ENCODE measurements at regions not wholly inside any gene's neighbourhood (a gene's known extent, or its start where the extent isn't known, plus 50 kb on each side); places are given as distances from the start of the nearest gene placed in this dataset.
A peak's percentile ranks its signal among the peaks of the same experiment; 100 is the strongest.

DNA sequence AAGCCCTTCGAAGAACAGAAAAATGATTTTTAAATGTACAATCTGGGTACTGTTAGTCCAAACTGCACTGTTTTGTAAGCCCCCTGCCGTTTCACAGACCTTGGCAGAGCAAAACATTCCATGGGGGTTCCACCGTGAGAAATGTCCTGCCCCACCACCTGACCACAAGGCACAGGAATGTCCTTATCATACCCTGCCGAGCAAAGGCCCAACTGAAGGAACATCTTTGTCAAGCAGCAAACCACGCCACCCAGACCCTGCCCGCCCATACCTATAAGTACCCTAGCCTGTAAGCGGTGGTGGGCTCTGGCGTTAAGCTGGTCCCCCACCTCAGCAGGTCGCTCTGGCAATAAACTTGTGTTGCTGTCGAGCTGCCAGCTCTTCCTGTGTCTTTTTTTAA lies 181.6 kb upstream of the PZP start:
- peaks cover 9% of the 10 kb centered on the region for H3K4me1 Mint-ChIP-seq (ENCODE audit: low read depth)
- no peaks in the 10 kb centered on the region for H3K36me3 Mint-ChIP-seq (ENCODE audit: low read depth)
- H3K9me3 Mint-ChIP-seq = no peaks in the 10 kb centered on the region
- H3K27ac Mint-ChIP-seq = no peak overlapping the region
- DNase-seq (ENCODE audit: low spot score) = no peak
- peaks cover 17% of the 10 kb centered on the region for H3K27me3 Mint-ChIP-seq (ENCODE audit: low read depth)
- H3K4me3 Mint-ChIP-seq = no peak overlapping the region

GRCh38 chr12:9388379-9388778 lies 180.2 kb upstream of the PZP start:
- H3K27ac Mint-ChIP-seq = no peak overlapping the region
- H3K36me3 Mint-ChIP-seq (ENCODE audit: low read depth) = no peaks in the 10 kb centered on the region
- H3K4me3 Mint-ChIP-seq = no peak overlapping the region
- peaks cover 9% of the 10 kb centered on the region for H3K4me1 Mint-ChIP-seq (ENCODE audit: low read depth)
- H3K9me3 Mint-ChIP-seq = no peaks in the 10 kb centered on the region
- peaks cover 15% of the 10 kb centered on the region for H3K27me3 Mint-ChIP-seq (ENCODE audit: low read depth)
- DNase-seq (ENCODE audit: low spot score) = no peak

DNA sequence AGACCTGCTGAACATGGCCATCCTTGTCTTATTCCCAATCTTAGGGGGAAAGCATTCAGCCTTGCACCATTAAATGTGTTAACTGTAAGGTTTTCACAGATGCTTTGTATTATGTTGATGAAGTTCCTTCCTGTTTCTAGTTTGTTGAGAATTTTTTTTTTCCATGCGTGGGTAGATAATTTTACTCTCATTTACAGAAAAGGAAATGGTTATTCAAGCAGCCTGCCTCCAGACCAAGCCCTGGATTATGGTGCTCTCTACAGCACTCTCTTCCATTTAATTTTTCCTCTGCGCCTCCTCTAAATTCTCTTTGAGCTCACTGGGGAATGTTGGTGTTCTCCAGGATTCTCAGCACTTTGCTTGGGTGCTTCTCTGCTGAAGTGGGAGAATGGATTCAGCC lies 179.3 kb upstream of the PZP start:
- peaks cover 9% of the 10 kb centered on the region for H3K4me1 Mint-ChIP-seq (ENCODE audit: low read depth)

DNA sequence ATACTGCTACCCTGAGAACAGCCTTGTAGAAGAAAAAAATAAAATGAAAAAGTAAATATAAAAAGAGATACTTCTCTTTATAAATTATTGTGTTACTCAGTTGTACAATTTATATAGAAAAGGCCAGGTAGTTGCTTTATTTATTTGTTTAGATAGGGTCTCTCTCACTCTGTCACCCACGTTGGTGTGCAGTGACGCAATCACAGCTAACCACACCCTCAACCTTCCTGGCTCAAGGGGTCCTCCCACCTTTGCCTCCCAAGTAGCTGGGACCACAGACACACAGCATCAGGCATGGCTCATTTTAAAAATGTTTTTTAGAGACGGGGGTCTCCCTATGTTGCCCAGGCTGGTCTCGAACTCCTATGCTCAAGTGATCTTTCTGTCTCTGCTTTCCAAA lies 175.4 kb upstream of the PZP start:
- H3K4me3 Mint-ChIP-seq = no peak overlapping the region
- H3K27ac Mint-ChIP-seq = no peak overlapping the region
- peaks cover 12% of the 10 kb centered on the region for H3K4me1 Mint-ChIP-seq (ENCODE audit: low read depth)
- no peaks in the 10 kb centered on the region for H3K9me3 Mint-ChIP-seq
- no peaks in the 10 kb centered on the region for H3K36me3 Mint-ChIP-seq (ENCODE audit: low read depth)
- H3K27me3 Mint-ChIP-seq (ENCODE audit: low read depth) = no peaks in the 10 kb centered on the region
- DNase-seq (ENCODE audit: low spot score) = no peak

More for the DNA sequence above, 179.3 kb upstream of the PZP start:
- Mint-ChIP-seq H3K27me3 (ENCODE audit: low read depth) (peaks cover 10% of the 10 kb centered on the region), H3K36me3 (ENCODE audit: low read depth) (no peaks in the 10 kb centered on the region), H3K9me3 (no peaks in the 10 kb centered on the region), H3K4me3 (no peak overlapping the region), H3K27ac (no peak overlapping the region)
- DNase-seq (ENCODE audit: low spot score) = no peak

GRCh38 chr12:9381619-9382018 lies 173.4 kb upstream of the PZP start:
- no peak for DNase-seq (ENCODE audit: low spot score)
- no peaks in the 10 kb centered on the region for H3K36me3 Mint-ChIP-seq (ENCODE audit: low read depth)

GRCh38 chr12:9380650-9381049 lies 172.5 kb upstream of the PZP start:
- Mint-ChIP-seq H3K27ac (no peak overlapping the region), H3K27me3 (ENCODE audit: low read depth) (peaks cover 12% of the 10 kb centered on the region), H3K36me3 (ENCODE audit: low read depth) (no peaks in the 10 kb centered on the region), H3K4me3 (no peak overlapping the region), H3K4me1 (ENCODE audit: low read depth) (peaks cover 4% of the 10 kb centered on the region), H3K9me3 (no peaks in the 10 kb centered on the region)
- DNase-seq (ENCODE audit: low spot score) = no peak

More at GRCh38 chr12:9381619-9382018, 173.4 kb upstream of the PZP start:
- Mint-ChIP-seq H3K4me3 (no peak overlapping the region), H3K27ac (no peak overlapping the region), H3K9me3 (no peaks in the 10 kb centered on the region), H3K27me3 (ENCODE audit: low read depth) (peaks cover 8% of the 10 kb centered on the region), H3K4me1 (ENCODE audit: low read depth) (peaks cover 4% of the 10 kb centered on the region)

DNA sequence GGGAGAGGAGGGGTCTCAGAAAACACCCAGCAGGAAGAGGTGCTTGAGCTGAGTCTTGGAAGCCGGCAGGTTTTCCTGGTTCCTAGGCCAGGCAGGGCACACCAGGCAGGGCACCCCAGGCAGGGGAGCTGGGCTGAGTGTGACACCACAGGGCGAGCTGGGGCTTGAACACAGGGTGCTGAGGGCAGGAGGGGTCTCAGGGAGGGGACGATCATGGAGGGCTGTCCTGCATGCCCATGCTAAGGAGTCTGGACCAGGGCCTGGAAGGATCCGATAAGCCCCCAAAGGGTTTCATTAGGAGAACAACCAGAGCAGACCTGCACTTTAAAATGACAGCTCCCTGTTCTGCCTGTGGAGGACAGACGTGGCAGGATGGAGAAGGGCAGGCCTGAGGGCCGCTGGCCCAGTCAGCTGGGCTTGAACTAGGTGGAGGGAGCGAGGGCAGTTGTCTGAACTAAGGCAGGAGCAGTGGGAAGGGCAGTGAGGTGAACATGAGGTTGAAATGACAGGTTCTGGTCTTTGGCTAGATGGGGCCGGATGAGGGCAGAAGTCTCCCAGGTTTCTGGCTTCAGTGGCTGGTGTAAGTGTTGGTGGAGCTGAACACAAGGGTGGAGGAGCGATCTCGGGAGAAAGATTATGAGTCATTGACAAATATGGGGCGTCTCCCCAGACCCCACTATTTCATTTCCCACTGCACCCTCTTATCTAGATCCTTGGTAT lies 171.0 kb upstream of the PZP start:
- Mint-ChIP-seq H3K36me3 (ENCODE audit: low read depth) (no peaks in the 10 kb centered on the region), H3K27me3 (ENCODE audit: low read depth) (peaks cover 17% of the 10 kb centered on the region), H3K9me3 (no peaks in the 10 kb centered on the region), H3K4me1 (ENCODE audit: low read depth) (peaks cover 4% of the 10 kb centered on the region), H3K4me3 (no peak overlapping the region), H3K27ac (no peak overlapping the region)
- DNase-seq (ENCODE audit: low spot score) = no peak

DNA sequence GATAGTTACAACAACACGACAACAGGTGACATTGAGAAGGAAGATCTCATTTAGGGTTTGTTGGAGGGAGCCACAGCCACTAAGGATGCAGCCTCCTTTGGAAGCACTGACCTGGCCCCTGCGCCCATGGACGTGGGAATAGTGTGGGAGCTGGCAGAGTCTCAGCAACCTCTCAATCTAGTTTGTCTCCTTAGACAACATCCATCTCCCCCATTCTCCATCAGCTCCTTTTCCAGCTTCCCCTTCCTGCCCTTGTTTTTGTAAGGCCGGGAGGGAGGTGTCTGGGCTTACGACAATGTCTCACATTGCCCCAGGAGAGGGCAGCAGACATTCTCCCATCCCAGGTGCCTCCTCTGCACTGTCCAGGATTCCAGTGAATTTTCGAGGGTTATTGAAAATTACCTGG lies 170.2 kb upstream of the PZP start:
- no peak for DNase-seq (ENCODE audit: low spot score)
- peaks cover 4% of the 10 kb centered on the region for H3K4me1 Mint-ChIP-seq (ENCODE audit: low read depth)
- no peaks in the 10 kb centered on the region for H3K36me3 Mint-ChIP-seq (ENCODE audit: low read depth)
- H3K27ac Mint-ChIP-seq = no peak overlapping the region
- H3K27me3 Mint-ChIP-seq (ENCODE audit: low read depth) = peaks cover 20% of the 10 kb centered on the region
- H3K9me3 Mint-ChIP-seq = no peaks in the 10 kb centered on the region
- H3K4me3 Mint-ChIP-seq = no peak overlapping the region

- Mint-ChIP-seq H3K4me1 (ENCODE audit: low read depth) (peaks cover 7% of the 10 kb centered on the region), H3K4me3 (no peak overlapping the region), H3K27ac (no peak overlapping the region), H3K36me3 (ENCODE audit: low read depth) (peaks cover 1% of the 10 kb centered on the region), H3K27me3 (ENCODE audit: low read depth) (peaks cover 56% of the 10 kb centered on the region), H3K9me3 (no peaks in the 10 kb centered on the region)
- DNase-seq (ENCODE audit: low spot score) = no peak
Measured at GRCh38 chr12:9372202-9372601, 164.0 kb upstream of the PZP start.

GRCh38 chr12:9367828-9368227 lies 159.6 kb upstream of the PZP start:
- Mint-ChIP-seq H3K4me1 (ENCODE audit: low read depth) (peaks cover 45% of the 10 kb centered on the region), H3K4me3 (no peak overlapping the region), H3K27ac (no peak overlapping the region), H3K36me3 (ENCODE audit: low read depth) (peaks cover 1% of the 10 kb centered on the region), H3K9me3 (no peaks in the 10 kb centered on the region), H3K27me3 (ENCODE audit: low read depth) (peaks cover 55% of the 10 kb centered on the region)
- DNase-seq (ENCODE audit: low spot score) = no peak

- H3K27me3 Mint-ChIP-seq (ENCODE audit: low read depth) = peaks cover 51% of the 10 kb centered on the region
- peaks cover 47% of the 10 kb centered on the region for H3K4me1 Mint-ChIP-seq (ENCODE audit: low read depth)
- H3K9me3 Mint-ChIP-seq = no peaks in the 10 kb centered on the region
- DNase-seq (ENCODE audit: low spot score) = no peak
- H3K36me3 Mint-ChIP-seq (ENCODE audit: low read depth) = peaks cover 1% of the 10 kb centered on the region
- H3K4me3 Mint-ChIP-seq = no peak overlapping the region
- no peak overlapping the region for H3K27ac Mint-ChIP-seq
Measured at GRCh38 chr12:9367201-9367600, 159.0 kb upstream of the PZP start.

DNA sequence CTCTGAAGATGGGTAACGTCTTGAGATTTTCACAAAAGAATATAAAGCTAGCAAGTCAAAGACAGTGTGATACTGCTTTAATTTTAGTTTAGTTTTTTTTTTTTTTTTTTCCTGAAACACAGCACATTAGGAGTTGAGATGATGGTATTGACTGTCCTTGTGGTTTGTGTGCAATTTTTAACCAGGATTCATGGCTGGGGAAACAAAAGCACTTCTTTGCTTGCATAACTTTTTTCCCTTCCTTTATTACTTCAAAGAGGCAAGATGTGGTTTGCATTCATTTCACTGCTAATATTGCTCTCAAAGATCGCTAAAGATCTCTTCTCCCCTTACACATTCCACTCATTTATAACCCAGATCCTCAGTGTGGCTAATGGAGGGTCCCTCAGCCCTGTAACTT lies 157.1 kb upstream of the PZP start:
- no peak for DNase-seq (ENCODE audit: low spot score)
- Mint-ChIP-seq H3K27me3 (ENCODE audit: low read depth) (peaks cover 40% of the 10 kb centered on the region), H3K4me1 (ENCODE audit: low read depth) (peaks cover 47% of the 10 kb centered on the region), H3K36me3 (ENCODE audit: low read depth) (peaks cover 1% of the 10 kb centered on the region), H3K4me3 (peak overlapping the region; percentile 72), H3K27ac (peak overlapping the region; percentile 64), H3K9me3 (no peaks in the 10 kb centered on the region)

- H3K9me3 Mint-ChIP-seq = no peaks in the 10 kb centered on the region
- H3K4me1 Mint-ChIP-seq (ENCODE audit: low read depth) = peaks cover 47% of the 10 kb centered on the region
- H3K27me3 Mint-ChIP-seq (ENCODE audit: low read depth) = peaks cover 40% of the 10 kb centered on the region
- peak; percentile 74 for DNase-seq (ENCODE audit: low spot score)
- H3K4me3 Mint-ChIP-seq = peak overlapping the region; percentile 72
- peak overlapping the region; percentile 64 for H3K27ac Mint-ChIP-seq
- H3K36me3 Mint-ChIP-seq (ENCODE audit: low read depth) = peaks cover 1% of the 10 kb centered on the region
Measured at GRCh38 chr12:9364224-9365176, 156.3 kb upstream of the PZP start.

DNA sequence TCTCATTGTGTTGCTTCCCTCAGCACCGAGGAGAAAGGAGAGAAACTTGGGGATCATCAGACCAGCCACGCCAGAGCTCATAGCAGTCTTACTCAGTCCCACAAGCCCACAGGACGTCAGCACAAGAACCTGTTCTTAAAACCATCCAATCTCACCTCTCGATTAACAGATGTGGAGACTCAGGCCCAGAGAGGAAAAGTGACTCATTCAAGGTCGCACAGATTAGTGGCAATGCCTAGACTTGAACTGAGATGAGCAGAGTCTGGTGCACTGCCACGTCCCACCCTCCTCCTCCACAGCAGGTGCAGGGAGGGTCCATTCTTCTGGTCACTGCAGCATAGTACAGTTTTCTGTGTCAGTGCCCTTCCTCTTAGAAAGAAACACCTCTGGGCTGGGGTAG lies 154.9 kb upstream of the PZP start:
- Mint-ChIP-seq H3K27me3 (ENCODE audit: low read depth) (peaks cover 39% of the 10 kb centered on the region), H3K4me3 (peak overlapping the region; percentile 72), H3K27ac (peak overlapping the region; percentile 22), H3K36me3 (ENCODE audit: low read depth) (no peaks in the 10 kb centered on the region), H3K9me3 (no peaks in the 10 kb centered on the region), H3K4me1 (ENCODE audit: low read depth) (peaks cover 45% of the 10 kb centered on the region)
- DNase-seq (ENCODE audit: low spot score) = peak; percentile 51

Data from T-helper 2 cell treated with Interferon-gamma antibody and Interleukin-4, amounts not matched to agents 5 μg/mL and 100 μg/mL, for 36 hours (primary cell).